HCT116 (cell line): ENCODE measurements at regions not wholly inside any gene's neighbourhood (a gene's known extent, or its start where the extent isn't known, plus 50 kb on each side); places are given as distances from the start of the nearest gene placed in this dataset.

Experiments
- ATAC-seq: fragments of 200-7000 bp; cut with Tn5 transposase; 2 replicates; pipeline ENCODE4 v1.9.1; 2020; ENCODE audit warnings: mild to moderate bottlenecking, moderate library complexity
- BruUV-seq: library from RNA; stranded (reverse); fragments of 400-500 nt; replicated peaks from 2 replicates; lab custom pipeline; 2021; lab: Mats Ljungman, UMichigan
- CTCF ChIA-PET: fragments of 300-600 bp; sonication (Branson Sonifier 250); formaldehyde crosslinking; loops from one replicate; lab custom pipeline; 2021; ENCODE audit warnings: antibody characterized with exemption; lab: Charles Lee
- POLR2A ChIA-PET: fragments of 300-600, 350-600 bp; sonication (Branson Sonifier 250); formaldehyde crosslinking; loops from one replicate; lab custom pipeline; 2021; ENCODE audit warnings: antibody characterized with exemption; lab: Charles Lee
- RAD21 ChIA-PET, 2 experiments: fragments of 300-600 bp; sonication (Branson Sonifier 250); formaldehyde crosslinking; loops; one replicate each; lab custom pipeline; 2023; ENCODE audit warnings: low total read pairs in 2 of 2; ENCODE audit not compliant: uncharacterized antibody in 2 of 2, unreplicated experiment in 2 of 2, low non-redundant PET in 1 of 2; lab: Charles Lee
- DNase-seq: peaks from one replicate; pipeline ENCODE4 v3.0.0-alpha.2; 2010; ENCODE audit warnings: low read depth, low spot score
- H2AFZ ChIP-seq: fragments of 200-600 bp; shearing (Covaris generic), sonication (generic); 2 replicates; pipeline ENCODE4 v1.6.1; 2017; ENCODE audit warnings: low read depth, mixed run types, mixed read lengths, antibody characterized with exemption, low read length; ENCODE audit not compliant: poor library complexity, severe bottlenecking
- H3K27ac ChIP-seq: 2 replicates; pipeline ENCODE4 v1.5.1; 2012; ENCODE audit warnings: low read depth, low read length
- H3K27me3 ChIP-seq: fragments of 200-600 bp; sonication (generic); 2 replicates; pipeline ENCODE4 v1.6.1; 2016; ENCODE audit warnings: mixed run types, low read length, mixed read lengths; ENCODE audit not compliant: insufficient read depth
- H3K36me3 ChIP-seq, 2 experiments: fragments of 200-500 bp in 1 of 2; fragments of 200-600 bp in 1 of 2; sonication (Bioruptor generic) in 1 of 2; sonication (generic) in 1 of 2; 2 replicates each; pipeline versions ENCODE4 v1.5.1 to v1.6.1; 2014 to 2016; ENCODE audit warnings: low read length in 2 of 2, inconsistent platforms in 1 of 2, mixed read lengths in 1 of 2, mixed run types in 1 of 2; ENCODE audit not compliant: insufficient read depth in 2 of 2, control insufficient read depth in 1 of 2
- H3K4me1 ChIP-seq, 2 experiments: fragments of 200-600 bp in 1 of 2; sonication (generic) in 1 of 2; 2 replicates each; pipeline versions ENCODE4 v1.5.1 to v1.6.1; 2012 to 2017; ENCODE audit warnings: low read length in 2 of 2, inconsistent platforms in 1 of 2, mild to moderate bottlenecking in 1 of 2, mixed read lengths in 1 of 2, mixed run types in 1 of 2, moderate library complexity in 1 of 2; ENCODE audit not compliant: insufficient read depth in 2 of 2, control insufficient read depth in 1 of 2
- H3K4me2 ChIP-seq: fragments of 200-600 bp; sonication (generic); 2 replicates; pipeline ENCODE4 v1.6.1; 2017; ENCODE audit warnings: mixed run types, low read length, mixed read lengths
- H3K4me3 ChIP-seq, 2 experiments: fragments of 200-600 bp in 1 of 2; sonication (generic) in 1 of 2; replicated peaks in 1 of 2; 2 replicates each; pipeline ENCODE4 v1.5.1; 2011 to 2016; ENCODE audit warnings: low read length in 2 of 2, control low read depth in 1 of 2, low read depth in 1 of 2, mild to moderate bottlenecking in 1 of 2, mixed read lengths in 1 of 2, mixed run types in 1 of 2
- H3K79me2 ChIP-seq: fragments of 200-600 bp; sonication (generic); 2 replicates; pipeline ENCODE4 v1.6.1; 2017; ENCODE audit warnings: mild to moderate bottlenecking, mixed run types, low read length, moderate library complexity, mixed read lengths; ENCODE audit not compliant: insufficient read depth
- H3K9ac ChIP-seq: fragments of 200-600 bp; sonication (generic); 2 replicates; pipeline ENCODE4 v1.6.1; 2016; ENCODE audit warnings: low read length, mixed read lengths
- H3K9me2 ChIP-seq: fragments of 200-600 bp; sonication (generic), shearing (Covaris generic); 2 replicates; pipeline ENCODE4 v1.6.1; 2017; ENCODE audit warnings: mixed run types, mild to moderate bottlenecking, moderate library complexity; ENCODE audit not compliant: insufficient read depth
- H3K9me3 ChIP-seq, 2 experiments: fragments of 200-500 bp in 1 of 2; fragments of 200-600 bp in 1 of 2; sonication (Bioruptor generic) in 1 of 2; sonication (generic) in 1 of 2; 2 replicates each; pipeline ENCODE4 v1.6.1; 2014 to 2017; ENCODE audit warnings: low read length in 2 of 2, mixed read lengths in 2 of 2, inconsistent platforms in 1 of 2, low read depth in 1 of 2, mild to moderate bottlenecking in 1 of 2, mixed run types in 1 of 2, moderate library complexity in 1 of 2; ENCODE audit not compliant: control insufficient read depth in 1 of 2, insufficient read depth in 1 of 2
- H4K20me1 ChIP-seq: fragments of 200-600 bp; sonication (generic), shearing (Covaris generic); 2 replicates; pipeline ENCODE4 v1.6.1; 2017; ENCODE audit warnings: mixed run types, mild to moderate bottlenecking, moderate library complexity; ENCODE audit not compliant: insufficient read depth
- ATF3 ChIP-seq: IDR thresholded peaks from 2 replicates; pipeline ENCODE4 v1.6.1; 2012
- CBX3 ChIP-seq: IDR thresholded peaks from 2 replicates; pipeline ENCODE4 v1.6.1; 2012; ENCODE audit warnings: low read depth
- CEBPB ChIP-seq: IDR thresholded peaks from 2 replicates; pipeline ENCODE4 v1.6.1; 2012; ENCODE audit warnings: low read depth
- EGR1 ChIP-seq: IDR thresholded peaks from 2 replicates; pipeline ENCODE4 v1.6.1; 2012; ENCODE audit warnings: low read depth
- ELF1 ChIP-seq: IDR thresholded peaks from 2 replicates; pipeline ENCODE4 v1.6.1; 2012; ENCODE audit warnings: low read depth, borderline replicate concordance
- EZH2 ChIP-seq: fragments of 200-600 bp; sonication (generic); IDR thresholded peaks from 2 replicates; pipeline ENCODE4 v1.6.1; 2017; ENCODE audit warnings: antibody characterized with exemption, mixed run types
- EZH2phosphoT487 ChIP-seq: fragments of 200-600 bp; IDR thresholded peaks from 2 replicates; pipeline ENCODE4 v1.6.1; 2018; ENCODE audit warnings: antibody characterized with exemption, borderline replicate concordance
- FOSL1 ChIP-seq: IDR thresholded peaks from 2 replicates; pipeline ENCODE4 v1.6.1; 2012; ENCODE audit warnings: low read depth
- JUND ChIP-seq: IDR thresholded peaks from 2 replicates; pipeline ENCODE4 v1.6.1; 2012
- MAX ChIP-seq: IDR thresholded peaks from 2 replicates; pipeline ENCODE4 v1.6.1; 2012
- POLR2A ChIP-seq: IDR thresholded peaks from 2 replicates; pipeline ENCODE4 v1.7.0; 2011; ENCODE audit warnings: borderline replicate concordance; ENCODE audit not compliant: insufficient read depth, insufficient read length; ENCODE audit errors: extremely low read depth
- POLR2AphosphoS5 ChIP-seq: IDR thresholded peaks from 2 replicates; pipeline ENCODE4 v1.6.1; 2011; ENCODE audit warnings: mild to moderate bottlenecking, low read depth, low read length, moderate library complexity
- RAD21 ChIP-seq: IDR thresholded peaks from 2 replicates; pipeline ENCODE4 v1.6.1; 2012; ENCODE audit warnings: low read depth, mild to moderate bottlenecking
- REST ChIP-seq: IDR thresholded peaks from 2 replicates; pipeline ENCODE4 v1.6.1; 2012; ENCODE audit warnings: low read depth
- SIN3A ChIP-seq: IDR thresholded peaks from 2 replicates; pipeline ENCODE4 v1.6.1; 2012; ENCODE audit warnings: low read depth
- SP1 ChIP-seq: IDR thresholded peaks from 2 replicates; pipeline ENCODE4 v1.6.1; 2012; ENCODE audit warnings: low read depth
- SRF ChIP-seq: IDR thresholded peaks from 2 replicates; pipeline ENCODE4 v1.6.1; 2012; ENCODE audit warnings: low read depth
- YY1 ChIP-seq: IDR thresholded peaks from 2 replicates; pipeline ENCODE4 v1.6.1; 2011; ENCODE audit warnings: low read length, low read depth, moderate library complexity, mild to moderate bottlenecking; ENCODE audit not compliant: insufficient replicate concordance; ENCODE audit errors: extremely low read depth
- ZFX ChIP-seq: fragments of 450-650 bp; IDR thresholded peaks from 2 replicates; pipeline ENCODE4 v1.6.1; 2017
- intact Hi-C: fragments of 100-400 bp; cut with micrococcal nuclease; formaldehyde crosslinking; loops from 2 replicates; pipeline ENCODE4 v1.10.0; 2022
- TF ChIP-seq, protein P1 (sequence below), 3 experiments: fragments of 200-600 bp in 1 of 3; sonication (generic) in 1 of 3; IDR thresholded peaks in 2 of 3; conservative IDR thresholded peaks in 1 of 3; 2 replicates each; pipeline ENCODE4 v1.5.1; 2012 to 2017; ENCODE audit warnings: low read depth in 2 of 3, low read length in 2 of 3, antibody characterized with exemption in 1 of 3, borderline replicate concordance in 1 of 3, control low read depth in 1 of 3, mild to moderate bottlenecking in 1 of 3, mixed read lengths in 1 of 3, mixed run types in 1 of 3, moderate library complexity in 1 of 3; ENCODE audit not compliant: insufficient read depth in 1 of 3

DNA sequence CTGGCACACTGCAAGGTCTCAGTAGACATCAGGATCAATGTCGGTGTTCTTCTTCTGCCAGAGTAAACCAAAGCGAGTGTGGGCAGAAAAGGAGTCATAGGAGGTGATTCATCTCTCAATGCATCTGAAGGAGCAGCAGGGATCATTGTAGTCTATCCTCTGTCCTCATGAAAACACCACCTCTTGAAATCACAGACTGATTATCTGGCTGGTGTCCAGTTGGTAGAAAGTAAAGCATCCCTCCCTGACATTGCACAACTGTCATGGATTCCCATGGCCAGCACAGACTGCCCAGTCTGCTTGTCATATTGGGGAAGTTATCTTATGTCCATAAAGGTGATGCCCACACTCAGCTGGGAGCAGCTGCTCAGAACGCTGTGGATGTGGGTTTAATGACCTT, 74.1 kb downstream of the ABCC12 start (continued):
- TF ChIP-seq MAX (no peak), POLR2AphosphoS5 (no peak)
- TF ChIP-seq, all 23 proteins: peak for 0

DNA sequence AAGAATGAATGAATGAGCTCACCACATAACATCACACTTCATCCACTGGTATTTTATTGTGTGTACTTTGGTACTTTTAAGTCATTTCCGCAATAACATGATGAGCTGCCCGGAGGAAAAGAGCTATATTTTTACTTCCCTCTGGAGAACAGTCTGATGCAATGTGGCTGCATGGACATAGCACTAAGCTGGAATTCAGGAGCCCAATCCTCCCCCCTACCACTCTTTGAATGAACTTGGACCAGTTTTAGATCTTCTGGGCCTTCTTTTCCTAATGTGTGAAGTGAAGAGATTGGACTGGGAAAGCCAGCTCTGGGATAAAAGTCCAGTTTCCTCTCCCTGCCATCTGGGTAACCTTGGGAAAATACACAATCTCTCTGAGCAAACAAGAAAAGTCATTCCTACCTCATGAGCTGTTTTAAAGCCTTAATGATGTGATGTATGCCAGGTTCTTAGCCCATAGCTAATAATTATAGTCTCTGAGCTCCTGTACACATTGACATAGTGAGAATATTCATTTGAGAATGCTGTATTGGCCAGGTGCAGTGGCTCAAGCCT, 79.3 kb downstream of the ABCC12 start:
- no peaks in the 10 kb centered on the region for H3K9me2 ChIP-seq
- no peak overlapping the region for H3K4me2 ChIP-seq
- no peak for DNase-seq
- ChIA-PET POLR2A (no interaction called here), RAD21 (no interaction called here), CTCF (interaction anchor here (1.2 kb wide), 1 partner anchor 22 kb away, joined by 5 read pairs; no protein-coding TSS in a partner anchor)
- no peak overlapping the region for H3K27ac ChIP-seq
- peaks cover 2% of the 10 kb centered on the region; the same call in 1 of the 2 replicates for H3K27me3 ChIP-seq
- no peaks in the 10 kb centered on the region for H3K36me3 ChIP-seq
- H3K4me1 ChIP-seq, result peaks cover 0 to 4% of the 10 kb centered on the region in 2 experiments; a peak in 1 of 4 replicates
- H2AFZ ChIP-seq, result no peak overlapping the region
- no peak overlapping the region for H3K4me3 ChIP-seq
- no peaks in the 10 kb centered on the region for H4K20me1 ChIP-seq
- TF ChIP-seq YY1 (no peak), EZH2phosphoT487 (no peak), JUND (no peak), ZFX (no peak), CEBPB (no peak), SP1 (no peak), REST (no peak), POLR2A (no peak), EZH2 (no peak), SIN3A (no peak), MAX (no peak), ATF3 (no peak), SRF (no peak), POLR2AphosphoS5 (no peak), ELF1 (no peak), EGR1 (no peak), FOSL1 (no peak), CBX3 (no peak), RAD21 (no peak)
- TF ChIP-seq, protein P1, sequence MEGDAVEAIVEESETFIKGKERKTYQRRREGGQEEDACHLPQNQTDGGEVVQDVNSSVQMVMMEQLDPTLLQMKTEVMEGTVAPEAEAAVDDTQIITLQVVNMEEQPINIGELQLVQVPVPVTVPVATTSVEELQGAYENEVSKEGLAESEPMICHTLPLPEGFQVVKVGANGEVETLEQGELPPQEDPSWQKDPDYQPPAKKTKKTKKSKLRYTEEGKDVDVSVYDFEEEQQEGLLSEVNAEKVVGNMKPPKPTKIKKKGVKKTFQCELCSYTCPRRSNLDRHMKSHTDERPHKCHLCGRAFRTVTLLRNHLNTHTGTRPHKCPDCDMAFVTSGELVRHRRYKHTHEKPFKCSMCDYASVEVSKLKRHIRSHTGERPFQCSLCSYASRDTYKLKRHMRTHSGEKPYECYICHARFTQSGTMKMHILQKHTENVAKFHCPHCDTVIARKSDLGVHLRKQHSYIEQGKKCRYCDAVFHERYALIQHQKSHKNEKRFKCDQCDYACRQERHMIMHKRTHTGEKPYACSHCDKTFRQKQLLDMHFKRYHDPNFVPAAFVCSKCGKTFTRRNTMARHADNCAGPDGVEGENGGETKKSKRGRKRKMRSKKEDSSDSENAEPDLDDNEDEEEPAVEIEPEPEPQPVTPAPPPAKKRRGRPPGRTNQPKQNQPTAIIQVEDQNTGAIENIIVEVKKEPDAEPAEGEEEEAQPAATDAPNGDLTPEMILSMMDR (IDR thresholded peaks at IDR 0.05 in 2 of 3, conservative IDR thresholded peaks at IDR 0.05 in 1 of 3; ENCODE audit: borderline replicate concordance in 1 of 3, insufficient read depth in 1 of 3, low read depth in 2 of 3, low read length in 2 of 3), result no peak
- no peaks in the 10 kb centered on the region for H3K9me3 ChIP-seq
- no peak for ATAC-seq
- no TSS peak for BruUV-seq
- H3K79me2 ChIP-seq, result no peaks in the 10 kb centered on the region
- no peak overlapping the region for H3K9ac ChIP-seq
- intact Hi-C loops, result no loop called here
